ENCODE measurements at regions not wholly inside any gene's neighbourhood (a gene's known extent, or its start where the extent isn't known, plus 50 kb on each side); places are given as distances from the start of the nearest gene placed in this dataset.

- TF ChIP-seq ZNF8 (CRISPR knock-in tag; IDR thresholded peaks at IDR 0.05): no peak
- no peak for TF ChIP-seq PATZ1 (CRISPR knock-in tag; IDR thresholded peaks at IDR 0.05; ENCODE audit: borderline replicate concordance)
- no peak for TF ChIP-seq CREB5 (CRISPR knock-in tag; IDR thresholded peaks at IDR 0.05; ENCODE audit: low read depth)
- TF ChIP-seq ZFP3 (CRISPR knock-in tag; IDR thresholded peaks at IDR 0.05): no peak
- no peak for TF ChIP-seq TSHZ2 (CRISPR knock-in tag; IDR thresholded peaks at IDR 0.05)
Measured at GRCh38 chr18:22325396-22325795, 92.3 kb downstream of the CTAGE1 start.
